Trophoblast cell (in vitro differentiated cells and primary cell): ENCODE measurements at regions not wholly inside any gene's neighbourhood (a gene's known extent, or its start where the extent isn't known, plus 50 kb on each side); places are given as distances from the start of the nearest gene placed in this dataset.

Source experiments
- DNase-seq, 2 donors: peaks; one replicate each; pipeline ENCODE4 v3.0.0-alpha.2; 2016
- H2AFZ ChIP-seq: 2 replicates; pipeline ENCODE4 v1.6.1; 2013; ENCODE audit warnings: low read length, moderate library complexity, mild to moderate bottlenecking; ENCODE audit not compliant: insufficient read depth, poor library complexity
- H2AK5ac ChIP-seq: 2 replicates; pipeline ENCODE4 v1.6.1; 2013; ENCODE audit warnings: mild to moderate bottlenecking, low read length
- H2BK120ac ChIP-seq: 2 replicates; pipeline ENCODE4 v1.6.1; 2013; ENCODE audit warnings: low read length, mild to moderate bottlenecking, moderate library complexity; ENCODE audit not compliant: insufficient read depth, poor library complexity
- H2BK12ac ChIP-seq: 2 replicates; pipeline ENCODE4 v1.6.1; 2013; ENCODE audit warnings: mild to moderate bottlenecking, low read length, moderate library complexity
- H2BK5ac ChIP-seq: 2 replicates; pipeline ENCODE4 v1.6.1; 2013; ENCODE audit warnings: low read length, low read depth, moderate library complexity, mild to moderate bottlenecking; ENCODE audit not compliant: poor library complexity
- H3K14ac ChIP-seq: 2 replicates; pipeline ENCODE4 v1.6.1; 2013; ENCODE audit warnings: mild to moderate bottlenecking, low read length
- H3K18ac ChIP-seq: 2 replicates; pipeline ENCODE4 v1.6.1; 2013; ENCODE audit warnings: mild to moderate bottlenecking, low read length
- H3K23ac ChIP-seq: 2 replicates; pipeline ENCODE4 v1.6.1; 2013; ENCODE audit warnings: low read length
- H3K27ac ChIP-seq: 2 replicates; pipeline ENCODE4 v1.5.1; 2013; ENCODE audit warnings: low read depth, mild to moderate bottlenecking, inconsistent platforms, low read length, moderate library complexity
- H3K27me3 ChIP-seq: 2 replicates; pipeline ENCODE4 v1.6.1; 2013; ENCODE audit warnings: inconsistent platforms, mild to moderate bottlenecking, low read length, moderate library complexity; ENCODE audit not compliant: insufficient read depth
- H3K36me3 ChIP-seq, 2 experiments: 1 replicate in 1 of 2; 2 replicates in 1 of 2; pipeline ENCODE4 v1.6.1; 2013; ENCODE audit warnings: low read length in 2 of 2, mild to moderate bottlenecking in 2 of 2, moderate library complexity in 1 of 2; ENCODE audit not compliant: insufficient read depth in 2 of 2, control insufficient read depth in 1 of 2
- H3K4ac ChIP-seq: 2 replicates; pipeline ENCODE4 v1.6.1; 2013; ENCODE audit warnings: low read depth, mild to moderate bottlenecking, low read length, moderate library complexity
- H3K4me1 ChIP-seq, 2 experiments: 1 replicate in 1 of 2; 2 replicates in 1 of 2; pipeline ENCODE4 v1.6.1; 2013; ENCODE audit warnings: low read length in 2 of 2, mild to moderate bottlenecking in 2 of 2, moderate library complexity in 1 of 2; ENCODE audit not compliant: insufficient read depth in 2 of 2, control insufficient read depth in 1 of 2
- H3K4me2 ChIP-seq: 2 replicates; pipeline ENCODE4 v1.6.1; 2013; ENCODE audit warnings: inconsistent platforms, mild to moderate bottlenecking, low read length, moderate library complexity
- H3K4me3 ChIP-seq: 2 replicates; pipeline ENCODE4 v1.5.1; 2013; ENCODE audit warnings: mild to moderate bottlenecking, low read depth, low read length, inconsistent platforms
- H3K79me1 ChIP-seq: one replicate; pipeline ENCODE4 v1.6.1; 2013; ENCODE audit warnings: low read length
- H3K79me2 ChIP-seq: 2 replicates; pipeline ENCODE4 v1.6.1; 2013; ENCODE audit warnings: low read length, mild to moderate bottlenecking; ENCODE audit not compliant: control insufficient read depth, insufficient read depth, poor library complexity
- H3K9ac ChIP-seq: 2 replicates; pipeline ENCODE4 v1.6.1; 2013; ENCODE audit warnings: mild to moderate bottlenecking, low read length
- H3K9me3 ChIP-seq: 2 replicates; pipeline ENCODE4 v1.6.1; 2013; ENCODE audit warnings: low read depth, mild to moderate bottlenecking, control low read depth, inconsistent platforms, low read length; ENCODE audit not compliant: insufficient read depth
- H4K12ac ChIP-seq: 2 replicates; pipeline ENCODE4 v1.6.1; 2013; ENCODE audit warnings: low read depth, mild to moderate bottlenecking, low read length, moderate library complexity
- H4K8ac ChIP-seq: 2 replicates; pipeline ENCODE4 v1.6.1; 2013; ENCODE audit warnings: low read depth, mild to moderate bottlenecking, low read length, moderate library complexity
- H4K91ac ChIP-seq: one replicate; pipeline ENCODE4 v1.6.1; 2013; ENCODE audit warnings: low read depth, mild to moderate bottlenecking, low read length, moderate library complexity
- WGBS: extraction: QIAGEN DNeasy Blood & Tissue Kit; methylation state at CpG from one replicate; pipeline ENCODE4 v1.1.7; 2013; ENCODE audit warnings: missing lambda C conversion rate; ENCODE audit not compliant: insufficient read length, insufficient coverage; ENCODE audit errors: extremely low coverage; 5-methylcytosine and 5-hydroxymethylcytosine counted together

- Histone ChIP-seq H3K4me1 (no peaks in the 10 kb centered on the region), H3K9ac (no peak overlapping the region), H3K4ac (no peak overlapping the region), H4K8ac (no peak overlapping the region), H2AK5ac (no peak overlapping the region), H2BK12ac (no peak overlapping the region), H3K27me3 (no peaks in the 10 kb centered on the region), H3K27ac (no peak overlapping the region), H2BK5ac (no peak overlapping the region), H3K79me1 (no peaks in the 10 kb centered on the region), H4K12ac (no peak overlapping the region), H3K23ac (no peak overlapping the region), H3K4me3 (no peak overlapping the region), H3K4me2 (no peak overlapping the region), H2AFZ (no peak overlapping the region), H4K91ac (no peak overlapping the region), H2BK120ac (no peak overlapping the region), H3K18ac (no peak overlapping the region), H3K79me2 (no peaks in the 10 kb centered on the region), H3K9me3 (peaks cover 14% of the 10 kb centered on the region), H3K14ac (no peak overlapping the region), H3K36me3 (no peaks in the 10 kb centered on the region)
- no peak for DNase-seq
- WGBS = no CpG with 5 or more reads among the region's 8 CpGs
These were observed 232.3 kb upstream of the MYT1L start for GRCh38 chr2:2563309-2563860.

GRCh38 chr2:2562867-2563266, 231.8 kb upstream of the MYT1L start:
- no peaks in the 10 kb centered on the region for H3K79me2 ChIP-seq

GRCh38 chr2:2561346-2562095, 230.4 kb upstream of the MYT1L start:
- H3K79me1 ChIP-seq = no peaks in the 10 kb centered on the region
- no peak overlapping the region for H3K18ac ChIP-seq
- H3K36me3 ChIP-seq = no peaks in the 10 kb centered on the region
- H3K4me1 ChIP-seq = no peaks in the 10 kb centered on the region
- H4K8ac ChIP-seq = no peak overlapping the region
- no peak overlapping the region for H3K14ac ChIP-seq
- no peak overlapping the region for H2BK12ac ChIP-seq
- no peak for DNase-seq
- H4K91ac ChIP-seq = no peak overlapping the region
- no peak overlapping the region for H3K23ac ChIP-seq
- H2BK120ac ChIP-seq = no peak overlapping the region
- H3K9me3 ChIP-seq = peaks cover 13% of the 10 kb centered on the region
- no peak overlapping the region for H2AK5ac ChIP-seq
- no peak overlapping the region for H3K9ac ChIP-seq
- no peaks in the 10 kb centered on the region for H3K79me2 ChIP-seq
- no peak overlapping the region for H2BK5ac ChIP-seq
- no peak overlapping the region for H2AFZ ChIP-seq
- no CpG with 5 or more reads among the region's 14 CpGs for WGBS
- no peak overlapping the region for H3K4ac ChIP-seq
- H4K12ac ChIP-seq = no peak overlapping the region
- no peaks in the 10 kb centered on the region for H3K27me3 ChIP-seq
- no peak overlapping the region for H3K4me2 ChIP-seq
- H3K4me3 ChIP-seq = no peak overlapping the region
- no peak overlapping the region for H3K27ac ChIP-seq

More at GRCh38 chr2:2562867-2563266, 231.8 kb upstream of the MYT1L start:
- H4K8ac ChIP-seq = no peak overlapping the region
- H3K36me3 ChIP-seq = no peaks in the 10 kb centered on the region
- H4K91ac ChIP-seq = no peak overlapping the region
- H3K79me1 ChIP-seq = no peaks in the 10 kb centered on the region
- H3K27me3 ChIP-seq = no peaks in the 10 kb centered on the region
- H3K4me2 ChIP-seq = no peak overlapping the region
- DNase-seq = no peak
- H3K14ac ChIP-seq = no peak overlapping the region
- no peaks in the 10 kb centered on the region for H3K4me1 ChIP-seq
- no peak overlapping the region for H4K12ac ChIP-seq
- H2AK5ac ChIP-seq = no peak overlapping the region
- no peak overlapping the region for H3K27ac ChIP-seq
- no peak overlapping the region for H2AFZ ChIP-seq
- no peak overlapping the region for H2BK120ac ChIP-seq
- H3K23ac ChIP-seq = no peak overlapping the region
- WGBS = no CpG with 5 or more reads among the region's 5 CpGs
- H3K4ac ChIP-seq = no peak overlapping the region
- H3K9ac ChIP-seq = no peak overlapping the region
- H3K18ac ChIP-seq = no peak overlapping the region
- peaks cover 14% of the 10 kb centered on the region for H3K9me3 ChIP-seq
- H3K4me3 ChIP-seq = no peak overlapping the region
- no peak overlapping the region for H2BK5ac ChIP-seq
- no peak overlapping the region for H2BK12ac ChIP-seq

- Histone ChIP-seq H3K4me1 (no peaks in the 10 kb centered on the region), H3K27me3 (no peaks in the 10 kb centered on the region), H3K4me3 (no peak overlapping the region), H2AK5ac (no peak overlapping the region), H4K12ac (no peak overlapping the region), H3K9ac (no peak overlapping the region), H3K14ac (no peak overlapping the region), H4K8ac (no peak overlapping the region), H2AFZ (no peak overlapping the region), H3K79me2 (no peaks in the 10 kb centered on the region), H4K91ac (no peak overlapping the region), H3K36me3 (no peaks in the 10 kb centered on the region), H2BK120ac (no peak overlapping the region), H3K4me2 (no peak overlapping the region), H3K4ac (no peak overlapping the region), H3K27ac (no peak overlapping the region), H3K9me3 (peaks cover 12% of the 10 kb centered on the region), H2BK12ac (no peak overlapping the region), H3K23ac (no peak overlapping the region), H3K79me1 (no peaks in the 10 kb centered on the region), H3K18ac (no peak overlapping the region), H2BK5ac (no peak overlapping the region)
- WGBS = no CpG with 5 or more reads among the region's 16 CpGs
- DNase-seq = no peak
These were observed 229.4 kb upstream of the MYT1L start for GRCh38 chr2:2560374-2561015.
